A673 (cell line): ENCODE measurements at regions not wholly inside any gene's neighbourhood (a gene's known extent, or its start where the extent isn't known, plus 50 kb on each side); places are given as distances from the start of the nearest gene placed in this dataset.

ENCODE experiments used
- CTCF ChIP-seq: fragments of 300-800, 200-600 bp; sonication (generic); conservative IDR thresholded peaks from 2 replicates; pipeline ENCODE4 v1.5.1; 2017; ENCODE audit warnings: low read depth, mild to moderate bottlenecking, antibody characterized with exemption, low read length, moderate library complexity, mixed read lengths
- EZH2 ChIP-seq: fragments of 200-600 bp; sonication (generic); IDR thresholded peaks from 2 replicates; pipeline ENCODE4 v1.6.1; 2017; ENCODE audit warnings: borderline replicate concordance, low read depth, mild to moderate bottlenecking, mixed read lengths, antibody characterized with exemption, low read length; ENCODE audit not compliant: poor library complexity, severe bottlenecking

GRCh38 chr7:12123172-12123571, 87.9 kb upstream of the TMEM106B start:
- TF ChIP-seq CTCF (no peak), EZH2 (no peak)
